OCI-LY7 (cell line): ENCODE measurements at regions not wholly inside any gene's neighbourhood (a gene's known extent, or its start where the extent isn't known, plus 50 kb on each side); places are given as distances from the start of the nearest gene placed in this dataset.

Source experiments
- BruUV-seq: library from RNA; stranded (reverse); fragments of 400-500 nt; replicated peaks from 2 replicates; lab custom pipeline; 2021; lab: Mats Ljungman, UMichigan
- CTCF ChIA-PET: fragments of 300-600 bp; sonication (Branson Sonifier 250); formaldehyde crosslinking; loops from one replicate; lab custom pipeline; 2022; ENCODE audit warnings: antibody characterized with exemption; ENCODE audit not compliant: unreplicated experiment; lab: Charles Lee
- POLR2A ChIA-PET: fragments of 300-600 bp; sonication (Branson Sonifier 250); formaldehyde crosslinking; loops from one replicate; lab custom pipeline; 2022; ENCODE audit warnings: antibody characterized with exemption; lab: Charles Lee
- DNase-seq: peaks from one replicate; pipeline ENCODE4 v3.0.0-alpha.2; 2015; ENCODE audit warnings: low spot score
- H2AFZ ChIP-seq: fragments of 200-600 bp; sonication (generic), shearing (Covaris generic); 2 replicates; pipeline ENCODE4 v1.6.1; 2014; ENCODE audit warnings: mild to moderate bottlenecking, antibody characterized with exemption, low read length, moderate library complexity
- H3K27ac ChIP-seq: fragments of 200-600 bp; sonication (generic); 2 replicates; pipeline ENCODE4 v1.5.1; 2014; ENCODE audit warnings: mixed run types, low read depth, mild to moderate bottlenecking, moderate library complexity, low read length, inconsistent platforms; ENCODE audit not compliant: poor library complexity, severe bottlenecking
- H3K36me3 ChIP-seq: fragments of 200-600 bp; sonication (generic); 2 replicates; pipeline ENCODE4 v1.6.1; 2014; ENCODE audit warnings: mild to moderate bottlenecking, antibody characterized with exemption, low read length, moderate library complexity, mixed read lengths; ENCODE audit not compliant: insufficient read depth
- H3K4me1 ChIP-seq: fragments of 200-600 bp; sonication (generic); 2 replicates; pipeline ENCODE4 v1.5.1; 2014; ENCODE audit warnings: mild to moderate bottlenecking, low read length; ENCODE audit not compliant: insufficient read depth, poor library complexity, severe bottlenecking
- H3K4me2 ChIP-seq: fragments of 200-600 bp; sonication (generic); 2 replicates; pipeline ENCODE4 v1.6.1; 2014; ENCODE audit warnings: mild to moderate bottlenecking, low read length
- H3K4me3 ChIP-seq: fragments of 200-600 bp; sonication (generic); 2 replicates; pipeline ENCODE4 v1.5.1; 2014; ENCODE audit warnings: mild to moderate bottlenecking, low read depth, low read length; ENCODE audit not compliant: poor library complexity, severe bottlenecking
- H3K79me2 ChIP-seq: fragments of 200-600 bp; sonication (generic); 2 replicates; pipeline ENCODE4 v1.6.1; 2016; ENCODE audit warnings: low read depth, mild to moderate bottlenecking, low read length, moderate library complexity, mixed read lengths; ENCODE audit not compliant: insufficient read depth
- H3K9me2 ChIP-seq: fragments of 200-600 bp; sonication (generic); 2 replicates; pipeline ENCODE4 v1.6.1; 2016; ENCODE audit warnings: mild to moderate bottlenecking, low read length, mixed read lengths; ENCODE audit not compliant: insufficient read depth
- H3K9me3 ChIP-seq: fragments of 200-600 bp; sonication (generic); 2 replicates; pipeline ENCODE4 v1.6.1; 2014; ENCODE audit warnings: mild to moderate bottlenecking, mixed run types, low read length, mixed read lengths
- H4K20me1 ChIP-seq: fragments of 200-600 bp; sonication (generic); 2 replicates; pipeline ENCODE4 v1.6.1; 2014; ENCODE audit warnings: mild to moderate bottlenecking, antibody characterized with exemption, low read length, moderate library complexity, mixed read lengths; ENCODE audit not compliant: insufficient read depth
- EZH2phosphoT487 ChIP-seq: fragments of 200-600 bp; sonication (generic); IDR thresholded peaks from 2 replicates; pipeline ENCODE4 v1.6.1; 2018; ENCODE audit warnings: low read depth, borderline replicate concordance, mild to moderate bottlenecking, mixed run types, antibody characterized with exemption, low read length, moderate library complexity, mixed read lengths
- intact Hi-C: fragments of 100-400 bp; cut with micrococcal nuclease; formaldehyde crosslinking; loops from one replicate; pipeline ENCODE4 v1.10.0; 2022; ENCODE audit not compliant: unreplicated experiment
- TF ChIP-seq, protein P1 (sequence below): fragments of 200-600 bp; sonication (generic); conservative IDR thresholded peaks from 2 replicates; pipeline ENCODE4 v1.5.1; 2014; ENCODE audit warnings: mild to moderate bottlenecking, antibody characterized with exemption, low read length, moderate library complexity, mixed read lengths

DNA sequence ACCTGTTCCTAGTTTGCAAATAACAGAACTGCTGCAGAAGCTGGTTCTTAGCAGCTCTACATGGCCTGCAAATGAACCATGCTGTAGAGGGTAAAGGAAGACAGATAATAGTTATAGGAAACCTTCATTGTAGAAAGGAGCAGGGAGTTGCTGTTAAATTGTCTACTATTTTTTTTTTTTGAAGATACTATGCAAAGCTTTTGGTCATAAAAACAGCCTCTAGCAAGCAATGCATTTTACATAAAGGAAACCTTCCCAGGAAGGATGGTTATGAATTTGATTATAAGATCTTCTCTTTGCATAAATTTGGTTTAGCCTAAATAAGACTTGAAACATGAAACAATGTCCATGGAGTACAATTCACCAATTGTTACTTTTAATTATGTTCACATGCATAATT lies 793.4 kb downstream of the SLC4A3 start:
- Histone ChIP-seq H3K9me3 (no peaks in the 10 kb centered on the region), H3K36me3 (no peaks in the 10 kb centered on the region), H2AFZ (no peak overlapping the region), H4K20me1 (no peaks in the 10 kb centered on the region), H3K4me3 (no peak overlapping the region), H3K9me2 (no peaks in the 10 kb centered on the region), H3K27ac (no peak overlapping the region), H3K79me2 (no peaks in the 10 kb centered on the region), H3K4me1 (no peaks in the 10 kb centered on the region), H3K4me2 (no peak overlapping the region)
- ChIA-PET CTCF (no interaction called here), POLR2A (interaction anchor here (0.8 to 1.4 kb wide), 3 partner anchors 9 to 1798 kb away, joined by 3 to 4 read pairs (median 3); no protein-coding TSS in a partner anchor)
- no peak for DNase-seq
- intact Hi-C loops: no loop called here
- no TSS peak for BruUV-seq
- TF ChIP-seq EZH2phosphoT487: no peak
- TF ChIP-seq, protein P1, sequence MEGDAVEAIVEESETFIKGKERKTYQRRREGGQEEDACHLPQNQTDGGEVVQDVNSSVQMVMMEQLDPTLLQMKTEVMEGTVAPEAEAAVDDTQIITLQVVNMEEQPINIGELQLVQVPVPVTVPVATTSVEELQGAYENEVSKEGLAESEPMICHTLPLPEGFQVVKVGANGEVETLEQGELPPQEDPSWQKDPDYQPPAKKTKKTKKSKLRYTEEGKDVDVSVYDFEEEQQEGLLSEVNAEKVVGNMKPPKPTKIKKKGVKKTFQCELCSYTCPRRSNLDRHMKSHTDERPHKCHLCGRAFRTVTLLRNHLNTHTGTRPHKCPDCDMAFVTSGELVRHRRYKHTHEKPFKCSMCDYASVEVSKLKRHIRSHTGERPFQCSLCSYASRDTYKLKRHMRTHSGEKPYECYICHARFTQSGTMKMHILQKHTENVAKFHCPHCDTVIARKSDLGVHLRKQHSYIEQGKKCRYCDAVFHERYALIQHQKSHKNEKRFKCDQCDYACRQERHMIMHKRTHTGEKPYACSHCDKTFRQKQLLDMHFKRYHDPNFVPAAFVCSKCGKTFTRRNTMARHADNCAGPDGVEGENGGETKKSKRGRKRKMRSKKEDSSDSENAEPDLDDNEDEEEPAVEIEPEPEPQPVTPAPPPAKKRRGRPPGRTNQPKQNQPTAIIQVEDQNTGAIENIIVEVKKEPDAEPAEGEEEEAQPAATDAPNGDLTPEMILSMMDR: no peak

DNA sequence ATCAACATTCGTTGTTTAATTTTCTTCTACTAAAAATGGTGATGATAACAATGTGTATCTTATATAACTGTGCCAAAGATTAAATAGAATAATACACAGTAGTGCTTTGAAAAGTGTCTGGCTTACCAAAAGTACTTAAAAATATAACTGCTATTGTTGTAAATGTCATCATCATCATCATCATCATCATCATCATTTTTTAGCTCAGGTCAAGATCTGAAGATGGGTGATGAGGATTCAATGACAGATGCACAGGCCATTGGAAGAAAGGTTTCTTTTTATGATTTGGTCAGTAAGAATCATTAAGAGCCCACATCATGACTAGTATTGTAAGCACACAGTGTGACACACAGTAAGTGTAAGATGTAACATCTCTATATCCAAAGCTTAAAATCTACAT lies 795.2 kb downstream of the SLC4A3 start:
- ChIA-PET CTCF (no interaction called here), POLR2A (no interaction called here)
- Histone ChIP-seq H3K36me3 (no peaks in the 10 kb centered on the region), H3K27ac (no peak overlapping the region), H3K9me3 (no peaks in the 10 kb centered on the region), H3K4me1 (no peaks in the 10 kb centered on the region), H2AFZ (no peak overlapping the region), H3K4me3 (no peak overlapping the region), H3K4me2 (no peak overlapping the region), H3K9me2 (no peaks in the 10 kb centered on the region), H3K79me2 (no peaks in the 10 kb centered on the region), H4K20me1 (no peaks in the 10 kb centered on the region)
- intact Hi-C loops: no loop called here
- BruUV-seq: no TSS peak
- TF ChIP-seq, protein P1: no peak
- no peak for TF ChIP-seq EZH2phosphoT487
- no peak for DNase-seq

DNA sequence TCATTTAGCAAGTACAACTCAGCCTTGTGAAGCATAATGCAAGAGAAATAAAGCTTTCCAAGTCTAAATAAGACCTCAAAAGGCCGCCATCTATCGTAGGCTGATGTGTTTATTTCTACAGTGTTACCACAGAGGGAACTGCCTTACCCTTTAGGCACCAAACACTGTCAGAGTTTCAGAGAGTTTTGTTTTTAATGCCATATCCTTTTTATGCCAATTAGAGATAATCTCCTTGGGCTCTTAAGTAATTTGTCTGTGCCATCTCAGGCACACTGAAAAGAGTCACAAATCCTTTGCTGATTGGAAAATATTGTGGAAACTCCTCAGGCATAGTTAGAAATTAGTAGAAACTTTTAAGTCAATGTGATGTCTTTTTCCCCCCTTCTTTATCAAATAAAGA lies 797.1 kb downstream of the SLC4A3 start:
- Histone ChIP-seq H3K79me2 (no peaks in the 10 kb centered on the region), H3K9me3 (no peaks in the 10 kb centered on the region), H3K4me2 (no peak overlapping the region), H4K20me1 (no peaks in the 10 kb centered on the region), H2AFZ (no peak overlapping the region), H3K9me2 (no peaks in the 10 kb centered on the region), H3K27ac (no peak overlapping the region), H3K4me1 (no peaks in the 10 kb centered on the region), H3K4me3 (no peak overlapping the region), H3K36me3 (no peaks in the 10 kb centered on the region)
- TF ChIP-seq EZH2phosphoT487: no peak
- TF ChIP-seq, protein P1: no peak
- BruUV-seq: no TSS peak
- CTCF ChIA-PET: no interaction called here
- intact Hi-C loops: no loop called here
- DNase-seq: no peak
- POLR2A ChIA-PET: no interaction called here
